ENCODE measurements at regions not wholly inside any gene's neighbourhood (a gene's known extent, or its start where the extent isn't known, plus 50 kb on each side); places are given as distances from the start of the nearest gene placed in this dataset.

GRCh38 chr20:8983478-8984345 lies 85.2 kb upstream of the PLCB4 start (continued):
- TF ChIP-seq ZNF462 (CRISPR knock-in tag; IDR thresholded peaks at IDR 0.05) (no peak), ZNF331 (CRISPR knock-in tag; IDR thresholded peaks at IDR 0.05; ENCODE audit: low read depth) (no peak), REST (IDR thresholded peaks at IDR 0.05; ENCODE audit: unreplicated experiment) (no peak), ZNF114 (CRISPR knock-in tag; IDR thresholded peaks at IDR 0.05) (no peak), NANOG (IDR thresholded peaks at IDR 0.05; ENCODE audit: borderline replicate concordance) (no peak), CREB1 (CRISPR knock-in tag; IDR thresholded peaks at IDR 0.05; ENCODE audit: low read depth) (no peak), POLR2AphosphoS5 (IDR thresholded peaks at IDR 0.05; ENCODE audit: low read depth) (no peak)
- TF ChIP-seq, protein P1, sequence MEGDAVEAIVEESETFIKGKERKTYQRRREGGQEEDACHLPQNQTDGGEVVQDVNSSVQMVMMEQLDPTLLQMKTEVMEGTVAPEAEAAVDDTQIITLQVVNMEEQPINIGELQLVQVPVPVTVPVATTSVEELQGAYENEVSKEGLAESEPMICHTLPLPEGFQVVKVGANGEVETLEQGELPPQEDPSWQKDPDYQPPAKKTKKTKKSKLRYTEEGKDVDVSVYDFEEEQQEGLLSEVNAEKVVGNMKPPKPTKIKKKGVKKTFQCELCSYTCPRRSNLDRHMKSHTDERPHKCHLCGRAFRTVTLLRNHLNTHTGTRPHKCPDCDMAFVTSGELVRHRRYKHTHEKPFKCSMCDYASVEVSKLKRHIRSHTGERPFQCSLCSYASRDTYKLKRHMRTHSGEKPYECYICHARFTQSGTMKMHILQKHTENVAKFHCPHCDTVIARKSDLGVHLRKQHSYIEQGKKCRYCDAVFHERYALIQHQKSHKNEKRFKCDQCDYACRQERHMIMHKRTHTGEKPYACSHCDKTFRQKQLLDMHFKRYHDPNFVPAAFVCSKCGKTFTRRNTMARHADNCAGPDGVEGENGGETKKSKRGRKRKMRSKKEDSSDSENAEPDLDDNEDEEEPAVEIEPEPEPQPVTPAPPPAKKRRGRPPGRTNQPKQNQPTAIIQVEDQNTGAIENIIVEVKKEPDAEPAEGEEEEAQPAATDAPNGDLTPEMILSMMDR (conservative IDR thresholded peaks at IDR 0.05; ENCODE audit: low read depth in 2 of 2) = no peak

Data from GM23338 (cell line).